NCI-H345 treated with DMSO at 0.1 percent for 48 hours (cell line): ENCODE measurements at regions not wholly inside any gene's neighbourhood (a gene's known extent, or its start where the extent isn't known, plus 50 kb on each side); places are given as distances from the start of the nearest gene placed in this dataset.

Experiments
- DNase-seq: peaks from one replicate; lab custom pipeline; 2025; ENCODE audit not compliant: unreplicated experiment; lab: John Stamatoyannopoulos, UW

GRCh38 chr22:49143812-49144211 is 683.9 kb downstream of the BRD1 start:
- no peak for DNase-seq

- DNase-seq = no peak
These were observed 684.8 kb downstream of the BRD1 start for GRCh38 chr22:49142891-49143290.

DNA sequence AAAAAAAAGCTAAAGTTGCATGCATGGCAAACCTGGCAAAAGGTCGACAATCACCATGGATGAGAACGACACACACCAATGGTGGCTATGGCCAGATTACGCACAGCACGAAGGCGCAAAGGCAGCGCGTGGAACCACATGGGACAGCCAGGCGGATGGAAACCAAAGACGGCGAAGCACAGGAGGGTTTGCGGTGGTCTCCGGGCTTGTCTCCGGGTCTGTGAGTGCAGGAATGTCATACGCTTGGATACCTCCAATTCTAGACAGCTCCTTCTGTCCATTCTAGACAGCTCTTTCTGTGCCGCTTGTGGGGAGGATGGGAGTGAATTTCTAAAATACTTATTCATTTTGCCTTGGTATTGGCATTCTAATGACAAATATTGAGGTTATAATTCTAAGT is 685.4 kb downstream of the BRD1 start:
- no peak for DNase-seq

DNA sequence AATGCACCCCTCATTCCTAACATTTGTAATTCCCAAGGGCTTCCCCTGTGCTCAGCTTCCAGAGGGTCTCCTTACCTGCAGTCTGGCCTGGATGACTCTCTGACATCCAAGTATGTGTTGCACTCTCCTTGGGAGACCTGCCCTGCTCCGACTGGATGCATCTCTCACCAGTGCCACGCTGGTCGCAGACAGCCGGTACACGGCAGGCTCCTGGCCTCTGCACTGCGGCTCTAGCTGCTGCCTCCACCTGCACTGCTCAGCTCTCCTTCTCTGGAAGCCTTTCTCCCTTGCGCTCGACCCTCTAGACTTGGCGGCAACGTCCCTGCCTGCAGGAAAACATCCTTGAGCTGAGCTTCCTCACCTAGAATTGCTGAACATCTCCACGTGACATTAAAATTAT is 685.9 kb downstream of the BRD1 start:
- DNase-seq = no peak

DNA sequence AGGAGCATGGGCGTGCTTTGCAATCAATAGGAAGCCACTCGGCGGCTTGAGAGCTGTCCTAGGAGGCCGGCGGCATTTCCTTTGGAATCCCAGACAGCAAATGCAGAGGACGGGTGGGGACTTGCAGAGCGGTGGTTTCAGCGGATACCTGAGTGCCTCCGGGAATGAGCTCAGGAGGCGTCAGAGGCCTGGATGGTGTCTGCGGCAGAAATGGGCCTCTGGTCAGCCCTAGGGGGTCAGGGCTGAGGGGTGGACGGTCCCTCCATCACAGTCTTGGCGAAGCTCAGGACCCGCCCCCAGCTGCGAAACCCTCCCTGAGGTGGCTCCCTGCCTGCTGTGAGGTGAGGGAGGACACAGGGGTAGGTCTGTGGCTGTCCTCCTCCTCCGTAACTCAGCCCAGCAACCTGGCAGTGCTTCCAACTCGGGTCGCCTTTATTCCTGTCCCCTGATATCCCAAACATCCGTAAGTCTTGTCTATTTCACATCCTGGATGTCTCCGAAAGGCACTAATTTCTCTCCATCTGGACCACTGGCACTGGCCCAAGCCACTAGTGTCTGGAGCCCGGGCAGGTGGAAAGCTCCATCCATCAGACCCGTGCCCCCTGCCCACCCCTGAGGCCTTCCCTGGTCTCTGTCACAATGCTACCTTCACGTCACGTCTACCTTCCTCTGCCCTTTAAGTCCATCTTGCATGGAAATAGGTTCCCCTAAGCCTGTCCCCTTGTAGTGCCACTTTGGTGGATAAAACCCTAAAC is 686.6 kb downstream of the BRD1 start:
- no peak for DNase-seq

DNA sequence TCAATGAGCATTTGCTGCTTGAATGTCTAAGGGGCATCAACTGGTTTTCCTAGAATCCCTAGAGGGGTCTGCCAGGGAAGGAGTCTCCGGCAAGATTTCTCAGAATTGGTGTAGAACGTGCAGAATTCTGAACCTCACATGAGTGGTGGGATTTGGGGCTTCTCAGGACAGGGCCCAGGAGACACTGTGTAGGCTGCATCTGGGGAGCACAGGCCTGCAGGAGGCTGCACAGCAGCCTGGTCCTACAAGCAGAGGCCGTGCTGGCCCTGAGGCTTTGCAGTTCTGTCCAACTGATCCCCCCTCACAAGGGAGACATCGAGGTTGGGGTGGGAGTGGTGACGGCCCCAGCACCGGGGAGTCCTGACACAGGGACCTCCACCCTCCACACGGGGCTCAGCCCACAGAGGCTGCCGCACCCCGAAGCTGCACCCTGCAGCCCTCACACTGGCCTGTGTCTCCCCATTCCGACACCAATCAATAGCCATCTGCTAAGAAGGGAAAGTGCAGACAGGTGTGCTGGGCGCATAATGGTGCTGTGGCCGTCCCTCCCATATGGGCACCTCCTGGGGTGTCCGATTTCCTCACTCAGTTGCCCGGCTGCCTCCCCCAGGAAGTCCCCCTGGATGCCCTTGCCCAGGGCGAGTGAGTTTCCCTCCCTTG is 688.1 kb downstream of the BRD1 start:
- no peak for DNase-seq

GRCh38 chr22:49138250-49138790 is 689.4 kb downstream of the BRD1 start:
- no peak for DNase-seq

- DNase-seq = peak; percentile 50
These were observed 690.4 kb downstream of the BRD1 start for GRCh38 chr22:49137206-49137840.

DNA sequence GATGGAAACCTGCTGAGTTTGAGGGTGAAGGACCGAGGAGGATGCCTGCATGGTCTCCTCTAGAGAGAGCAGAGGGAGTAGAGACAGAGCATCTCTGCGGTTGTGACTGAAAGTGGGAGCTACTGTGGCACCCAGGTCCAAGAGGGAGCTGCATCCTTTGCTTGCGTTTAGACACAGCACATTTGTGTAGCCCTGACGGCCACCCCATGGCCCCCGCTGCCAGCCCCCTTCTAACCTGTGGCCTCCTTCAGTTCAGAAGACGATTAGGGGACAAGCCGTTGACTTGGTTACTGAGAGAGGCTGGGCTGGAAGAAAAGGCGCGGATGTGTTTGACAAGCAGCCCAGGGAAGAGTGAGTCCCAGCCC is 690.9 kb downstream of the BRD1 start:
- DNase-seq = no peak

DNA sequence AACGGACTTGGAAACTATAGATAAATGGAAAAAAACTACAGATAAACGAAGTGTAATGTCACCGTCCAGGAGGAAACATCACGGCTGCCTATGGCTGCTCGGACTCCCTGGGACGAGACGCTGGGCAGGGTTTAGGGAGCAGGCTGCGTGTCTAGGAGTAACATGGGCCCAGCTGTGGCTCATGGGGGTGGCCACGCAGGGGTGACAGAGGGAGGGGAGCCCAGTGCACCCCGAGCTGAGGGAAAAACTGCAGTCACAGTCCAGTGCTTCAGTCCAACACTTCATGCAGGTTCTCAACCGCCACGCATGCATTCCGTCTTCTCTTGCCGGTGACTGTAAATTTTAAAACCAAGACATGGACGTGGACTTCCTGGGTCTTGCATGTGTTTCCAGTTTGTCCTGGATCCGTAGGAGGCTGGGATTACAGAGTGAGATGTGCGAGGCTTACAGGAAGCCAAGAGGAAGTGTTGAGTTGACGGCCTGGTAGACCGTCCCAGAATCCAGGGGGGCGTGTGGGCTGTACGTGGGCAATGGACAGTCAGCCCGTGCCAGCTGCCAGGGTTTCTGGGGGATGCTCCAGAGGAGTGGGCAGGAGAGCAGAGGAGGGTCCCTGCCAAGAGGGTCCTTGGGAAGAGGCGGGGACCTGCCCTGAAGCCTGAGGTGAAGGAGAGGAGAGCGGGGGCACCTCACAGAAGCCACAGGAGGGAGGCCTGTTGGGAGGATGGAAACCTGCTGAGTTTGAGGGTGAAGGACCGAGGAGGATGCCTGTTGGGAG is 691.4 kb downstream of the BRD1 start:
- no peak for DNase-seq

- DNase-seq = no peak
These were observed 693.6 kb downstream of the BRD1 start for GRCh38 chr22:49134076-49134475.

GRCh38 chr22:49133541-49133940 is 694.1 kb downstream of the BRD1 start:
- DNase-seq = no peak

DNA sequence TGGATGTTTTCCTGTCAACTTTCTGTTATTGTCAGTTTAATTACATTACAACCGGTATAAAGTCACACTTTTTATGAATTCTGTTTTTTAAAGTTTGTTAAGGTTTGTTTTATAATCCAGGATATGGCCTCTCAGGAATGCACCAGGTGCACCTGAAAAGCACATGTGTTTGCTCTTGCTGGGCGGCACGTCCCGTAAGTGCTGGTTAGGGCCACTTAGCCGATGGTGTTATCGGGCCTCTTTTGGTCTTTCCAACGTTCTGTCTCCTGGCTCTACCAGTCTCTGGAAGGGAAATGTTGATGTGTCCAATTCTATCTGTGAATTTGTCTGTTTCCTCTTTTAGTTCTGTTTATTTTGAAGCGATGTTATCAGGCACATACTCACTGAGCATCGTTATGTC is 695.7 kb downstream of the BRD1 start:
- DNase-seq = peak; percentile 55

DNA sequence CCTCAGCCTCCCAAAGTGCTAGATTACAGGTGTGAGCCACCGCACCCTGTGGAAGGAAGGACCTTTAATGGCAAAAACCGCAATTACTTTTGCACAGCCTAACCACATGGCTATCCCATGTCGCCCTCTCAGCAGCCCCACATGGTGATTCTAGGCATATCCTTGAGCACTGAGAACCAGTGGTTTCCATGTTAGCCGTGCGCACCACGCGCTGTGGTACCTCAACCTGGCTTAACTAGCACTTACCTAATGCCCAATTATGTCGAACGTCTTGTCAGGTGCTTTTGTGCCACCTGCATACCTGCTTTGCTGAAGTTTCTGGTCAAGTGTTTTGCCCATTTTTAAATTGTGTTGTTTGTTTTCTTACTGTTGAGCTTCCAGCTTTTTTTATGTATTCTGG is 697.9 kb downstream of the BRD1 start:
- DNase-seq = no peak

DNA sequence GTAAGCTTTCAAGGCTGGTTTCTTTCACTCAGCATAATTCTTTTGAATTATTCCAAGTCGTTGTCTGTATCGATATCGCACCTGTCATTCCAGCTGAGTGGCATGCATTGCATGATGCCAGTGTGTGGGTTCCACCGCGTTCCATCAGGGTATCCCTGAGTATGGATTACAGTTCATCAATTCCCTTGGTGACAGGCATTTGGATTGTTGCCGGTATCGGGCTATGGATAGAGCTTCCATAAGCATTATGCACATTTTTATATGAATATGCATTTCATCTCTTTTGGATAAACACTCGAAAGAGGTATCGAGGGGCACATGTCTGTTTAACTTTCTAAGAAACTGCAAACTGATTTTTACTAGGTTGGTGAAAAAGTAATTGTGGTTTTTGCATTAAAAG is 698.8 kb downstream of the BRD1 start:
- DNase-seq = no peak

GRCh38 chr22:49124608-49125007 is 703.1 kb downstream of the BRD1 start:
- no peak for DNase-seq

DNA sequence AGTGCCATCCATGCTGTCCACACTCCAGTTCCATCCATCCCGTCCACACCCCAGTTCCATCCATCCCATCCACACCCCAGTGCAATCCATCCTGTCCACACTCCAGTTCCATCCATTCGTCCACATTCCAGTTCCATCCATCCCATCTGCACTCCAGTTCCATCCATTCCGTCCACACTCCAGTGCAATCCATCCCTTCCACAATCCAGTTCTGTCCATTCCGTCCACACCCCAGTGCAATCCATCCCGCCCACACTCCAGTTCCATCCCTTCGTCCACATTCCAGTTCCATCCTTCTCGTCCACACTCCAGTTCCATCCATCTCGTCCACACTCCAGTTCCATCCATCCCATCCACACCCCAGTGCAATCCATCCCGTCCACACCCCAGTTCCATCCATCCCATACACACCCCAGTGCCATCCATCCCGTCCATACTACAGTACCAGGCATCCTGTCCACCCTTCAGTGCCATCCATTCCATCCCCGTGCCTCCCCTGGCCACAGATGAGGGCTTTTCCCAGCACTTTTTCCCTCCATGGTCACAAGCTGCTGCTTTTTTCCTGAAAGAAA is 704.0 kb downstream of the BRD1 start:
- no peak for DNase-seq

GRCh38 chr22:49119551-49119952 is 708.1 kb downstream of the BRD1 start:
- DNase-seq = no peak

DNA sequence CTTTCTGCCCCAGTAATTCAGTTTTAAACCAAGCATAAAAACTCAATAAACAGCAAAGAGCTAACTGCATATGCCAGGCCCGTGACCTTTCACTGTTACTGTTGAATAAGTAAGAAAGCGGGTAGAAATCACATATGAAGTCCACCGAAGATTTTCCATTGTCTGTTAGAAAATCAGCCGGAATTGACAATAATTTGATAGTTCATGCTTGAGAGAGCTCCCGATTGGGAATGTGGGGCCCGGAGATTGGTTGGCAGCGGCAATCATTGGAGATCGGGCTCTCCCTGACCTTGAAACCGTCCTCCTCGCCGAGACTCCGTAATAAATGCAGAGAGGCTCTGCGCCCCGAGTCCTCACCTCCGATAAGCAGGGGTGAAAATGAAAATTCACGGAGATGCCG is 709.6 kb downstream of the BRD1 start:
- no peak for DNase-seq

DNA sequence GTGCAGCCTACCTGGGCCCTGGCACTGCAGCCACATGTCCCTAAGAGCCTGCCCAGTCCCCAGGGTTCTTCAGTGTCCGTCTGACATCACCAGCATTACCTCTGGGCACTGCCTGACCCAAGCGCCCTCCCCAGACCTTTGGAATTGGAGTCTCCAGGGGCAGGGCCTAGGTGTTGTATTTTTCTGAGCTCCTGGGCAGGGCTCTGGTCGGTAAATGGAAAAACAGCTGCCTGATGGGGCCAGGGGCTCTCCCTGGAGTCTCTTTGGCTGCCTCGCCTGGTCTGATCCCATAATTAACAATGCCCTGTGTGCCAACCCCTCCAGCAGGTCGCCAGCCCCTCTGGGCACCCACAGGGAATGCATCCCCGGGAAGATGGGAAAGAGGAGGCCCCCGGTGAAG is 710.2 kb downstream of the BRD1 start:
- DNase-seq = no peak

GRCh38 chr22:49116486-49117120 is 711.1 kb downstream of the BRD1 start:
- no peak for DNase-seq
